ENCODE measurements at regions not wholly inside any gene's neighbourhood (a gene's known extent, or its start where the extent isn't known, plus 50 kb on each side); places are given as distances from the start of the nearest gene placed in this dataset.
"Not testable (repeated sequence)": the region's sequence is repeated elsewhere in the genome, so short reads cannot be mapped to it uniquely, and the experiment has no call there.

DNA sequence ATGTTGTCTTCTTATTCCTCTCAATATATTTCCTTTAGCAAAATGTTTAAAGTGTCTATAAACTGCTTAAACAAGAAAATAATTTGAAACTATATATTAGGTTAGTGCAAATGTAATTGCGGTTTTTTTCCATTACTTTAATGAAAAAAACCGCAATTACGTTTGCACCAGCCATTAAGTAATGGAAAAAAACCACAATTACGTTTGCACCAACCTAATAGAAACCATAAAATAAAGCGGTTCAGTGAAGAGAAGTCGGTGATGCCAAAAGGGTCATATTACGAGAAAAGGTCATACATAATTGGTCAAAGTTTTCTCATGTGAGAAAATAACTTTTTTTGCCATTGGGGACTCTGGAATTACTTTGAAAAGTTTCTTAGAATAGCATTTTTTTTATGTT, 385.6 kb upstream of the ST8SIA4 start:
- no peaks in the 10 kb centered on the region for H3K36me3 ChIP-seq (ENCODE audit: control insufficient read depth in 2 of 3, insufficient read depth in 3 of 3, low read length in 3 of 3)
- intact Hi-C loops (cut with micrococcal nuclease), result no loop called here
- Mint-ChIP-seq H3K4me1 (no peaks in the 10 kb centered on the region), H3K27ac (no peak overlapping the region), H3K36me3 (no peaks in the 10 kb centered on the region), H3K27me3 (peaks cover 0 to 3% (median 0%) of the 10 kb centered on the region in 5 donors), H3K4me3 (no peak overlapping the region), H3K9me3 (peaks cover 0 to 12% (median 2%) of the 10 kb centered on the region in 11 donors)
- H3K27ac ChIP-seq (ENCODE audit: low read depth, low read length), result no peak overlapping the region
- DNase-seq (no peak), ATAC-seq (no peak)
- no peaks in the 10 kb centered on the region for H3K4me1 ChIP-seq (ENCODE audit: control insufficient read depth in 2 of 2, insufficient read depth in 2 of 2, low read length in 2 of 2)
- no peak overlapping the region for H3K4me3 ChIP-seq (ENCODE audit: low read length)
- CTCF ChIA-PET, result no interaction called here
- no peaks in the 10 kb centered on the region for H3K9me3 ChIP-seq (ENCODE audit: control insufficient read depth in 2 of 3, low read length in 3 of 3)
- no peaks in the 10 kb centered on the region for H3K27me3 ChIP-seq (ENCODE audit: control insufficient read depth in 2 of 2, insufficient read depth in 2 of 2, low read length in 2 of 2)
- POLR2A ChIA-PET, result no interaction called here

DNA sequence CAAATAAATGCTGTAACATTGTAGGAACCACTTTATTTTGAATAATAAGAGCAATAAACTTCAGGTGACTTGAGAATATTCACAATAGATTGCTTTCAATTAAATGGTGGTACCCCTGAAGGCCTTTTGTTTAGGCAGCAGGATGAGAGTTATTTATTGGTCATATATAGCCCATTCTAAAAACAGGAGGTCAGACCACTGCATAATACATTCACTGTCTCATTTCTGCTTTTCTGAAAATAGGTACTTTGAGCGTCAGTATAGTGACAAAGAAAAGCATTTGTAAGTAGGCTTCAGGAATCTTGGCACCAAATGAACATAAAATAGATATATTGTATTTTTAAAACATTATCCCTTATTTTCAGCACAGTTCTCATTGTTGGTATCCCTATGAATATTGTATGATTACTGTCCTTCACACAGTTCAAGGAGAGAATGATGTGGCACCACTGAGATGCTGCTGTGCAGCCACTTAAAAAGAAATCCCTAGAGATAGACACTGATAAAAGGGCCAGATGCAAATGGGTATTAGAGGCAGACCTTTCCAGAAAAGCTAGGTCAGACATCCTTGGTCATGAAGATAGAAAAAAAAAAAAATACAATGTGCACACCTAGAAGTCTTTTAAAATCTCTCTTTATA, 381.8 kb upstream of the ST8SIA4 start:
- POLR2A ChIA-PET, result no interaction called here
- Mint-ChIP-seq H3K27ac (no peak overlapping the region), H3K9me3 (peaks cover 0 to 3% (median 0%) of the 10 kb centered on the region in 11 donors), H3K36me3 (no peaks in the 10 kb centered on the region), H3K4me1 (no peaks in the 10 kb centered on the region), H3K4me3 (no peak overlapping the region), H3K27me3 (no peaks in the 10 kb centered on the region)
- no peak for ATAC-seq
- Histone ChIP-seq H3K4me1 (ENCODE audit: control insufficient read depth in 2 of 2, insufficient read depth in 2 of 2, low read length in 2 of 2) (no peaks in the 10 kb centered on the region), H3K27me3 (ENCODE audit: control insufficient read depth in 2 of 2, insufficient read depth in 2 of 2, low read length in 2 of 2) (no peaks in the 10 kb centered on the region), H3K4me3 (ENCODE audit: low read length) (no peak overlapping the region), H3K9me3 (ENCODE audit: control insufficient read depth in 2 of 3, low read length in 3 of 3) (no peaks in the 10 kb centered on the region), H3K36me3 (ENCODE audit: control insufficient read depth in 2 of 3, insufficient read depth in 3 of 3, low read length in 3 of 3) (no peaks in the 10 kb centered on the region), H3K27ac (ENCODE audit: low read depth, low read length) (no peak overlapping the region)
- DNase-seq, result no peak
- CTCF ChIA-PET, result interaction anchor here (1.0 kb wide), 1 partner anchor 17 kb away, joined by 3 read pairs; no protein-coding TSS in a partner anchor
- intact Hi-C loops (cut with micrococcal nuclease), result no loop called here

- H3K4me3 Mint-ChIP-seq; DNase-seq; H3K4me1 Mint-ChIP-seq; H3K4me1 ChIP-seq (ENCODE audit: control insufficient read depth in 2 of 2, insufficient read depth in 2 of 2, low read length in 2 of 2); H3K4me3 ChIP-seq (ENCODE audit: low read length); H3K36me3 Mint-ChIP-seq; H3K9me3 ChIP-seq (ENCODE audit: control insufficient read depth in 2 of 3, low read length in 3 of 3); H3K27ac Mint-ChIP-seq; H3K36me3 ChIP-seq (ENCODE audit: control insufficient read depth in 2 of 3, insufficient read depth in 3 of 3, low read length in 3 of 3); POLR2A ChIA-PET; H3K27me3 ChIP-seq (ENCODE audit: control insufficient read depth in 2 of 2, insufficient read depth in 2 of 2, low read length in 2 of 2); intact Hi-C loops (cut with micrococcal nuclease); H3K9me3 Mint-ChIP-seq; H3K27me3 Mint-ChIP-seq; ATAC-seq; H3K27ac ChIP-seq (ENCODE audit: low read depth, low read length): not testable (repeated sequence)
- CTCF ChIA-PET, result interaction anchor here (1.0 kb wide), 1 partner anchor 18 kb away, joined by 3 read pairs; no protein-coding TSS in a partner anchor
Measured at GRCh38 chr5:101283938-101284337, 380.9 kb upstream of the ST8SIA4 start.

- H3K4me1 ChIP-seq (ENCODE audit: control insufficient read depth in 2 of 2, insufficient read depth in 2 of 2, low read length in 2 of 2), result no peaks in the 10 kb centered on the region
- Mint-ChIP-seq H3K9me3 (peaks cover 0 to 2% (median 0%) of the 10 kb centered on the region in 11 donors), H3K36me3 (no peaks in the 10 kb centered on the region), H3K4me1 (no peaks in the 10 kb centered on the region), H3K27me3 (no peaks in the 10 kb centered on the region), H3K4me3 (no peak overlapping the region), H3K27ac (no peak overlapping the region)
- no peak overlapping the region for H3K27ac ChIP-seq (ENCODE audit: low read depth, low read length)
- CTCF ChIA-PET, result interaction anchor here (0.7 kb wide), 1 partner anchor 634 kb away, joined by 3 read pairs; no protein-coding TSS in a partner anchor
- ATAC-seq, result no peak
- no peak overlapping the region for H3K4me3 ChIP-seq (ENCODE audit: low read length)
- POLR2A ChIA-PET, result no interaction called here
- DNase-seq, result no peak
- H3K36me3 ChIP-seq (ENCODE audit: control insufficient read depth in 2 of 3, insufficient read depth in 3 of 3, low read length in 3 of 3), result no peaks in the 10 kb centered on the region
- H3K27me3 ChIP-seq (ENCODE audit: control insufficient read depth in 2 of 2, insufficient read depth in 2 of 2, low read length in 2 of 2), result no peaks in the 10 kb centered on the region
- intact Hi-C loops (cut with micrococcal nuclease), result no loop called here
- no peaks in the 10 kb centered on the region for H3K9me3 ChIP-seq (ENCODE audit: control insufficient read depth in 2 of 3, low read length in 3 of 3)
Measured at GRCh38 chr5:101278917-101279316, 375.8 kb upstream of the ST8SIA4 start.

- intact Hi-C loops (cut with micrococcal nuclease), result no loop called here
- Mint-ChIP-seq H3K4me1 (no peaks in the 10 kb centered on the region), H3K27ac (no peak overlapping the region), H3K9me3 (no peaks in the 10 kb centered on the region), H3K27me3 (no peaks in the 10 kb centered on the region), H3K36me3 (no peaks in the 10 kb centered on the region), H3K4me3 (no peak overlapping the region)
- DNase-seq (no peak), ATAC-seq (no peak)
- Histone ChIP-seq H3K27me3 (ENCODE audit: control insufficient read depth in 2 of 2, insufficient read depth in 2 of 2, low read length in 2 of 2) (no peaks in the 10 kb centered on the region), H3K27ac (ENCODE audit: low read depth, low read length) (no peak overlapping the region), H3K9me3 (ENCODE audit: control insufficient read depth in 2 of 3, low read length in 3 of 3) (no peaks in the 10 kb centered on the region), H3K4me1 (ENCODE audit: control insufficient read depth in 2 of 2, insufficient read depth in 2 of 2, low read length in 2 of 2) (no peaks in the 10 kb centered on the region), H3K4me3 (ENCODE audit: low read length) (no peak overlapping the region), H3K36me3 (ENCODE audit: control insufficient read depth in 2 of 3, insufficient read depth in 3 of 3, low read length in 3 of 3) (no peaks in the 10 kb centered on the region)
- POLR2A ChIA-PET, result no interaction called here
- CTCF ChIA-PET, result no interaction called here
Measured at GRCh38 chr5:101278011-101278687, 375.1 kb upstream of the ST8SIA4 start.

DNA sequence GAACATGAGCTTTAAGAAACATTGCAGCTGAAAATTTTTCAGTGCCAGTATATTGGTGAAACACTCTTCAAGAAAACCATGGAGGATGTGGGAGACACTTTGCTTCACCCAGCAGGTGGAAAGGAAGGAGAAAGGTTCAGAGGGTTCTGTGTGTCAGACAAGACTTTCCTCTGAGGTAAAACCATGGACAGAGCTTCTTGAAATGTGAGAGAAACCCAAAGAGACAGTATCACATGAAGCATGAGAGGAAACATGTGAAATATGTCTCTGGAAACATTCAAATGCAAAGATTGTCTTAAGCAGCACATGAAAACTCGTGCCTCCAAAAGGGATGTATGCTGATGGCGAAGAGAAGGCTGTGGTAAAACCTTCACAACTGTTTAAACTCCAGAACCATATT, 368.9 kb upstream of the ST8SIA4 start:
- Histone ChIP-seq H3K27ac (ENCODE audit: low read depth, low read length) (no peak overlapping the region), H3K4me3 (ENCODE audit: low read length) (no peak overlapping the region), H3K36me3 (ENCODE audit: control insufficient read depth in 2 of 3, insufficient read depth in 3 of 3, low read length in 3 of 3) (no peaks in the 10 kb centered on the region), H3K4me1 (ENCODE audit: control insufficient read depth in 2 of 2, insufficient read depth in 2 of 2, low read length in 2 of 2) (no peaks in the 10 kb centered on the region), H3K9me3 (ENCODE audit: control insufficient read depth in 2 of 3, low read length in 3 of 3) (no peaks in the 10 kb centered on the region), H3K27me3 (ENCODE audit: control insufficient read depth in 2 of 2, insufficient read depth in 2 of 2, low read length in 2 of 2) (no peaks in the 10 kb centered on the region)
- H3K4me3 Mint-ChIP-seq, result no peak overlapping the region
- no peaks in the 10 kb centered on the region for H3K36me3 Mint-ChIP-seq
- H3K4me1 Mint-ChIP-seq, result no peaks in the 10 kb centered on the region
- H3K27me3 Mint-ChIP-seq, result peaks cover 0 to 4% (median 0%) of the 10 kb centered on the region in 5 donors
- no peak overlapping the region for H3K27ac Mint-ChIP-seq
- ChIA-PET CTCF (no interaction called here), POLR2A (no interaction called here)
- no peaks in the 10 kb centered on the region for H3K9me3 Mint-ChIP-seq
- ATAC-seq (no peak), DNase-seq (no peak)
- intact Hi-C loops (cut with micrococcal nuclease), result no loop called here

- no peak overlapping the region for H3K27ac ChIP-seq (ENCODE audit: low read depth, low read length)
- no peak for DNase-seq
- Mint-ChIP-seq H3K4me3 (no peak overlapping the region), H3K27ac (no peak overlapping the region), H3K36me3 (no peaks in the 10 kb centered on the region), H3K27me3 (peaks cover 0 to 4% (median 0%) of the 10 kb centered on the region in 5 donors), H3K9me3 (no peaks in the 10 kb centered on the region), H3K4me1 (no peaks in the 10 kb centered on the region)
- H3K4me1 ChIP-seq (ENCODE audit: control insufficient read depth in 2 of 2, insufficient read depth in 2 of 2, low read length in 2 of 2), result no peaks in the 10 kb centered on the region
- ChIA-PET POLR2A (interaction anchor here (0.6 kb wide), 1 partner anchor 8 kb away, joined by 3 read pairs; no protein-coding TSS in a partner anchor), CTCF (no interaction called here)
- no peaks in the 10 kb centered on the region for H3K27me3 ChIP-seq (ENCODE audit: control insufficient read depth in 2 of 2, insufficient read depth in 2 of 2, low read length in 2 of 2)
- intact Hi-C loops (cut with micrococcal nuclease), result no loop called here
- H3K36me3 ChIP-seq (ENCODE audit: control insufficient read depth in 2 of 3, insufficient read depth in 3 of 3, low read length in 3 of 3), result no peaks in the 10 kb centered on the region
- no peaks in the 10 kb centered on the region for H3K9me3 ChIP-seq (ENCODE audit: control insufficient read depth in 2 of 3, low read length in 3 of 3)
- H3K4me3 ChIP-seq (ENCODE audit: low read length), result no peak overlapping the region
- no peak for ATAC-seq
Measured at GRCh38 chr5:101271416-101271815, 368.3 kb upstream of the ST8SIA4 start.

Data from naive thymus-derived CD4-positive, alpha-beta T cell (primary cell).